C4-2B (cell line): ENCODE measurements at regions not wholly inside any gene's neighbourhood (a gene's known extent, or its start where the extent isn't known, plus 50 kb on each side); places are given as distances from the start of the nearest gene placed in this dataset.

Experiments
- H3K27ac ChIP-seq: fragments of 450-650 bp; 2 replicates; pipeline ENCODE4 v1.5.1; 2017
- CTCF ChIP-seq: fragments of 450-650 bp; conservative IDR thresholded peaks from 2 replicates; pipeline ENCODE4 v1.5.1; 2017; ENCODE audit warnings: mild to moderate bottlenecking
- ZFX ChIP-seq: fragments of 450-650 bp; IDR thresholded peaks from 2 replicates; pipeline ENCODE4 v1.6.1; 2017

GRCh38 chr7:18293759-18294158 is 201.8 kb upstream of the HDAC9 start:
- H3K27ac ChIP-seq, result no peak overlapping the region
- no peak for TF ChIP-seq ZFX
- TF ChIP-seq CTCF, result no peak

DNA sequence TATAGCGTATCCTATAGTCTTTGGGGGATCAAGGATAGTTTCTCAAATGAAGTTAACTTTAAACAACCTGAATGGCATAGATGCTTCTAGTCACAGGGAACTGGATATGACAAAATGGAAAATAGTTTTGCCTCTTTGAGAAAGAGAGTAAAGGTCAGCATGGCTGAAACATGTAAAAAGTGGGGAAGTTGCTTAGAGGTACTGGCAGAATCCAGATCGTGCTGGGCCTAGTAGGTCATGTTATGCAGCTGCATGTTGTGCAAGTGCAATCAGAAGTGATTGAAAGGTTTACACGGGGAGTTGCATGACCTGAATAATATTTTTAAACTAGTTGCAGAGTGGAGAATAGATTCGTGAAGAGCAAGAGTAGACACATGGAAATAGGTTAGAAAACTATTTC is 201.1 kb upstream of the HDAC9 start:
- TF ChIP-seq ZFX (no peak), CTCF (no peak)
- no peak overlapping the region for H3K27ac ChIP-seq

- TF ChIP-seq CTCF (no peak; the same call in 1 of the 2 replicates), ZFX (no peak)
- no peak overlapping the region for H3K27ac ChIP-seq
These were observed 199.6 kb upstream of the HDAC9 start for GRCh38 chr7:18295781-18296423.

DNA sequence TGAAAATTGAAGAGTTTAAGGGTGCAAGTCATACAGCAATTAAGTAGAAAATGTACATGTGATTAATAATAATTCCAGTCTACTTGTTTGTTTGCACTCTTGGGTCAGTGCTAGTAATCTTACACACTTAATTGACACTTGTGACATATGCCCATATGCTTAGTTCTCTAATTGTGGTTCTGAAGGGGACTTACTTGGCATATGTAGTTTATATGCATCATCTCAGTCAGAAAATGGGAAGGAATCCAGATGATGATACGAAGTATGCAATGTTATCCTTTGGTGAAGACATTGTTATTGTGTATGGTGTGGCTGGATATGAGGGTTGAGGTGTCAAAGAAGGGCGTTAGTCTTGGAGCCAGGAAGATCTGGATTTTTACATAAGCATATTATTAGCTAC is 193.5 kb upstream of the HDAC9 start:
- TF ChIP-seq ZFX, result no peak
- no peak for TF ChIP-seq CTCF
- H3K27ac ChIP-seq, result no peak overlapping the region

- TF ChIP-seq ZFX, result no peak
- no peak overlapping the region for H3K27ac ChIP-seq
These were observed 189.7 kb upstream of the HDAC9 start for GRCh38 chr7:18305866-18306265.

GRCh38 chr7:18306696-18307095 is 188.9 kb upstream of the HDAC9 start:
- TF ChIP-seq CTCF (no peak), ZFX (no peak)
- H3K27ac ChIP-seq, result no peak overlapping the region

- TF ChIP-seq ZFX, result no peak
- no peak for TF ChIP-seq CTCF
These were observed 186.6 kb upstream of the HDAC9 start for GRCh38 chr7:18308938-18309337.

GRCh38 chr7:18312482-18312881 is 183.1 kb upstream of the HDAC9 start:
- TF ChIP-seq ZFX, result no peak
- no peak for TF ChIP-seq CTCF
- H3K27ac ChIP-seq, result no peak overlapping the region

More at GRCh38 chr7:18308938-18309337, 186.6 kb upstream of the HDAC9 start:
- no peak overlapping the region for H3K27ac ChIP-seq
